ENCODE measurements at regions not wholly inside any gene's neighbourhood (a gene's known extent, or its start where the extent isn't known, plus 50 kb on each side); places are given as distances from the start of the nearest gene placed in this dataset.

- no peak for DNase-seq
These were observed 185.9 kb upstream of the ATP1B1 start for GRCh38 chr1:168920456-168921094.

DNA sequence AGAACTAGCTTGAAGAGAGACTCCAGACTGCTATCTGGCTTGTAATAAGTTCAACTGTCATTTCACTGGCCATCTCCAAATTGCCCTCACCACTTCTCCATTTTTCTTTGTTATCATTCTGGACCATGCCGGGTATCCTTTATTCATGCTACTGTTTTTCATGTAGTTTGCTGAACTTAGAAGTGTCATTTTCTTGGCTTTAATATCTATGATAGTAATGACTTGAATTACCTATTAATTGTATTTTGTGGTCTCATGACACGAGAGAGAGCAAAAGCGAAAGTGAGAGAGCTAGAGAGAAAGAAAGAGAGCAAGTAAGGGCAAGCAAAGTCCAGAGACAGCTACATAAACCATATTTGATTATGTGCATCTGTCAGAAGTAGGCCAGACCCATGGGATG lies 184.9 kb upstream of the ATP1B1 start:
- DNase-seq, result no peak

DNA sequence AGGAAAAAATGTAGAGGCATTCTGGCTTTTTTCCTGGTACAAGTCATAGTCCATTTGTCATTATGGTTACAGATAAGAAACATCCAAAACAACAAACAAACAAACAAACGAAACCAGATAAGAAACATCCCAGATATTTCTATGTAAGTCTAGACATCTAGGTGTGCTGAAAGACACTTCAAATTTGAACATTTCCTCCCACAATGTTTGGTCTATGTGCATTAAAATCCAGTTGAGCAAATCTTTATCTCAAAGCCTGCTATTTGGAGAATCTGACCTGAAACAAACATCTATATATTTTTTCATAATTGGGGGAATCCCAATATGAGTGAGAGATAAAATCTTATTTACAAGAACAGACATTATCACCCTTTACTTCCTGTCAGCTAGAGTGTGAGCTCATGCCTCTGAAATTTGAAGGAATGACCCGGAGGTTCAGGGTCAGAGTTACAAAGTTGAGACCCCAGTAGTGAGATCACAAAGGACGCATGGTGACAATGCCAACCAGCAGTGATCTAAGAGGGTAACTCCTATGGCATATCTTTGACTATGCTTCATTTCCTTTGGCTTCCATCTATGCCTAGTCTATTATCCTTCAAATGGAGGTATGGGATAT lies 182.9 kb upstream of the ATP1B1 start:
- no peak for DNase-seq

DNA sequence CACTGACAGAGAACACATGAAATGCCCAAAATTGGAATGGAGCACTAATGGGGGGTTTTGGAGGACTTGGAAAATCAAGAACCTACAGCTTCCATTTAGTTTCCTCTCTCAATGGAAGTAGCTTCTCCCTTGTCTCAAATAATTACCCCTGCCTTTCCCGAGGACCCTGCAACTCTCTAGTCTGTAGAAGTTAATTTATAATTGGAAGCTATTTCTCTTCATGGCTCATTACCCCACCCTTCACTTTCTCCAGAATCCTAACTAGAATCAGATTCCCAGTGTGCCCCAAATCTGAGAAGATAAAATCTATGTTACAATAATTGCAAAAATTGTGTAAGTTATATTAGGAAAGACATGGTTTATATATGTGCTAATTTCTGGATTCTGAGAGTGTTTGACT lies 181.5 kb upstream of the ATP1B1 start:
- no peak for DNase-seq

DNA sequence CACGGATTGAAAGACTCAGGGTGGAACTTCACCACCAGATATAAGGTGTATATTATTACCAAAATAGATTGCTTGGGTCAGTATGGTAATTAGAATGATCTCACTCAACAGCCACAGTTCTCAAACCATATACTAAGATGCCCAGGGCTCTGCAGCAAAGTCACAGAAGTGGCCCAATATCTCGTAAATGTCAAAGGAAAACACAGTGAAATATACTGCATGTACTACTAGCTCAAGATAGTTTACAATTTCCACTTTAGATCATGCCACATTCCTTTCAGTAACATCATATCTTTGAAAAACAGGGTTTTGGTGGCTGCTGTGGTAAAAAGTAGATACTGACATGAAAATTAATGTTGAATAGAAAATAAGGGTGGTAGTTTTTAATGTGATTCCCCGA lies 180.3 kb upstream of the ATP1B1 start:
- no peak for DNase-seq

- DNase-seq, result no peak
These were observed 174.0 kb upstream of the ATP1B1 start for GRCh38 chr1:168932539-168932938.

- DNase-seq, result no peak
These were observed 173.2 kb upstream of the ATP1B1 start for GRCh38 chr1:168933141-168933805.

DNA sequence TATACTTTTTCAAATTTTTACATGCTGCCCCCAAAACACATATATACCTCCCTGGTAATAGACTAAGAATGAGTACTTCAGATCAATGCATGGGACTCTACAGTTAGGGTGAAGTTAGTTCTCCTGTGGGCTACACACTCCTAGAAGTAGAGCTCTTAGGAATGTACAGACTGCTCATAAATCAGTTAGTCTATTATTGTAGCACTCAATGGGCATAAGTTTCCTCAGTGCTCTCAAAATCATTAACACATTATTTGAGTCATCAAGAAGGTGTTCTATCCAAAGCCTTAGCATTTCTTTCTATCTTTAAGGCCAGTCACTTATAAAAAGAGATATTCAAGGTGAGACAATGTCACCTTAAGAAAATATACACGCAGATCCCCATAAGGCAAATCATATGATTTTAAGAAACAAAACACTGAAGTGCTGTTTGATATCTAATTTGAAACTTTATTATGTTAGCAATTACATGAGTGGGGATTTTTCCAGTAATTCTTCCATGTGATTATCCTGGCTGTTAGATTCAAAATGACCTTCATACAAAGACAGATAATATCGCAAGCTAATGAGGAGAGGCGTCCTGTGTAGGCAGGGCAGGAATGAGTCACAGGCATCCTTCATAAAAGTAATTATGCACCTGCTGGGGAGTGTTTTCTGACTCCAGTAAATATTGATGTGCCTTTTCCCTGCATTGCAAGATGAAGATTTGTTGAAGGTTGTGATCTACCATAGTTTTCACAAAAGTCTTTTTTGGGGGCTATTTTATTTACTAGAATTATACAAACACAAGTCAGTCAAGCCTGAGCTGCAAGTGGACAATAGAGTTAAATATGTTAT lies 167.2 kb upstream of the ATP1B1 start:
- DNase-seq, result no peak

- no peak for DNase-seq
These were observed 166.6 kb upstream of the ATP1B1 start for GRCh38 chr1:168939947-168940223.

GRCh38 chr1:168941640-168942039 lies 164.8 kb upstream of the ATP1B1 start:
- DNase-seq, result no peak

- no peak for DNase-seq
These were observed 164.3 kb upstream of the ATP1B1 start for GRCh38 chr1:168942165-168942564.

- DNase-seq, result no peak
These were observed 160.6 kb upstream of the ATP1B1 start for GRCh38 chr1:168945870-168946269.

GRCh38 chr1:168947041-168947440 lies 159.4 kb upstream of the ATP1B1 start:
- no peak for DNase-seq

GRCh38 chr1:168949672-168950071 lies 156.8 kb upstream of the ATP1B1 start:
- DNase-seq, result no peak

DNA sequence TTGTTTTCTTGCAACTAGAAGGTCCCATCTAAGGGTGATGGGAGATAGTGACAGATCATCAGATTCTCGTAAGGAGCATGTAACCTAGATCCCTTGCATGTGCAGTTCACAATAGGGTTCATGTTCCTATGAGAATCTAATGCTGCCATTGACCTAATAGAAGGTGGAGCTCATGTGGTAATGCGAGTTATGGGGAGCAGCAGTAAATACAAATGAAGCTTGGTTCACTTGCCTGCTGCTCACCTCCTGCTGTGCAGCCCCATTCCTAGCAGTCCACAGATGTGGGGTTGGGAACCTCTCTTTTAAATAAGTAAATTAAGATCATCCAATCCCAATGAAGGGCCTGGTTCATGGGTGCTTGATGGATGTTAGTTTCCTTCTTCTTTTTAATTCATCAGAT lies 148.7 kb upstream of the ATP1B1 start:
- DNase-seq, result no peak

GRCh38 chr1:168958562-168959289 lies 147.8 kb upstream of the ATP1B1 start:
- no peak for DNase-seq

DNA sequence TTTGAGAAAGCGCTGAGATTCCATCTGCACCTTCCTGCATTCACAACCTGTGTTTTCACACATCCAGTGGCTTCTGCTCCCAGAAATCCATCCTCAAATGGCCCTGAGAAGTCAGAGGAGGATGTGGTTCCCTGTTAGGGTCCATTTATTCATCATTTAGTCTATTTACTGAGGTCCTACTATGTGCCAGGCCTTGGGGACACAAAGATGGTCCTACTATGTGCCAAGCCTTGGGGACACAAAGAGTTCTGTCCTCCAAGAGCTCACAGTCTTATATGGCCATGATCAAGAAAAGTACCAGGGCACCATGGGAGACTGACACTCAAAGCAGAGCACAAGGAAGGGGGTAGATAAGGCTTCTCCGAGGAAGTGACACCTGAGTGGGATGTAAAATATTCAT lies 147.1 kb upstream of the ATP1B1 start:
- no peak for DNase-seq

GRCh38 chr1:168960114-168960513 lies 146.4 kb upstream of the ATP1B1 start:
- no peak for DNase-seq

GRCh38 chr1:168960595-168960994 lies 145.9 kb upstream of the ATP1B1 start:
- DNase-seq, result no peak

DNA sequence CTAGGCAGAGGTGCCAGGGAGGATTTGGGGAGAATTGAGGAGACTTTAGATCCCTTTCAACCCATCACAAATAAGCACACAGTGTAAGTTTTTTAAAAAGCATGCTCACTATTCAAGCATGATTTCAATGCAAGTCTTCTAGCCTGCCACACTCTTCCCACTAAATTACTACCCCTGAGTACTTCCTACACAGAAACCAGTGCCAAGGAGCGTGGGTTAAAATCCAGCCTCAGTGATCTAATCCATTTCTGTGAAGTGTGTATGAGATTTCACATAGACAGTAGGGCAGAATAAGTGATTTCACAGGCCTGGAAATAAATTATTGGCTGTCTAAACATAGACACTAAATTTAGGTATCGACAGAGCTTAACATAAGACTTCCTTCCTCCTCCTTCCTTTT lies 142.9 kb upstream of the ATP1B1 start:
- DNase-seq, result no peak

DNA sequence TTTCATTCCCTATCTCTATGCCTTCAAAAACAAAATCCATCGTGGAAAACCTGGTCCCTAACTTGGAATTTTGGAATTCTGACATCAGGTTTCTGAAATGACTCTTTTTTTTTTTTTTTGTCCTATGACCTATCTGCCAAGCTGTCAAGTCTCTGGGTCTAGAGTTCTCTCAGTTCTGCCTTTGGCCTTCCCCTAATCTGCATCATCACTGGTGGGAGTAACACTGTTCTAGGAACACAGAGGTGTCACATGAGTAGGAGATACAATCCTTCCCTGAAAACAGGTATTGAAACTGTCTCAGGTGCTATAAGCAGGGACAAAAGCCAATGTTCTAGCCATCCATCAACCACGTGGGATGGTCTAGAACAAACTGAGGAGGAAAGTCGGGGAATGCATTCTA lies 142.0 kb upstream of the ATP1B1 start:
- DNase-seq, result no peak

- DNase-seq, result no peak
These were observed 140.3 kb upstream of the ATP1B1 start for GRCh38 chr1:168966217-168966616.

- no peak for DNase-seq
These were observed 139.9 kb upstream of the ATP1B1 start for GRCh38 chr1:168966636-168967035.
